ENCODE measurements at regions not wholly inside any gene's neighbourhood (a gene's known extent, or its start where the extent isn't known, plus 50 kb on each side); places are given as distances from the start of the nearest gene placed in this dataset.
"Not testable (repeated sequence)": the region's sequence is repeated elsewhere in the genome, so short reads cannot be mapped to it uniquely, and the experiment has no call there.

DNA sequence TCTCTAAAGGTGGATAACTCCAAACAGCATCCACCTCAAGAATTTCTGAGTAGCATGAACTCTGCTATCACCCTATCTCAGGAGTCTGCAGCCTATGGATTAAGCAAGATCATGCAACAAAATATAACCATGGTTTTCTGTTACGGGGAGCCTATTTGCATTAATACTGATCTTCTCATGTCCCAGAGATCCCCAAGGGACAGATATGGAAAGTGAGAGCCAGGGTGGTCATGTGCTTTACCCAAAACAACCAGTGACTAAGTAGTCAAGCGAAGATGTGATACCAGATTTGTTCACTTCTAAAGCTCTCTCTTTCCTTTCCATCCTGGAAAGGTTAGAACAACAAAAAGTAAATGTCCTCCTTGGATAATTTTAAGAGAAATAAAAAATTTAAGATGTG is 125.1 kb downstream of the PRRX1 start:
- DNase-seq = no peak

DNA sequence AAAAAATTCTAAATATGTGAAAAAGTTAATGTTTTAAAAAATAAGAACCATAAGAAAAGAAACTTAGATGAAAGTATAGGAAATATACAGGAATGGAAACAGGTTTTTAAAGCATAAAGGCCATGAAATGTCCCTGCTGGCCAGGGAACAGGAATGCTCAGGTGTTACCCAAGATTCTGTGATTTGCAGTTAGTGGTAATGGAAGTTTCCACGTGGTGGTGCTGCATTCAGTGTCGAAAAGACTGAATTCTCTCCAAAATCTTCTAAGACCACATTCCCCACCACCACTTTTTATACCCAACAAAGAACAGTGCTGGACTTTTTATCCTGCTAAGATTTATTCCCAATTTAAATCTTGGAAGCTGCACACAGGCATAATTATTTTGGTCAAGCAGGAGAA is 126.2 kb downstream of the PRRX1 start:
- DNase-seq = no peak

GRCh38 chr1:170790651-170791071 is 126.7 kb downstream of the PRRX1 start:
- no peak for DNase-seq

DNA sequence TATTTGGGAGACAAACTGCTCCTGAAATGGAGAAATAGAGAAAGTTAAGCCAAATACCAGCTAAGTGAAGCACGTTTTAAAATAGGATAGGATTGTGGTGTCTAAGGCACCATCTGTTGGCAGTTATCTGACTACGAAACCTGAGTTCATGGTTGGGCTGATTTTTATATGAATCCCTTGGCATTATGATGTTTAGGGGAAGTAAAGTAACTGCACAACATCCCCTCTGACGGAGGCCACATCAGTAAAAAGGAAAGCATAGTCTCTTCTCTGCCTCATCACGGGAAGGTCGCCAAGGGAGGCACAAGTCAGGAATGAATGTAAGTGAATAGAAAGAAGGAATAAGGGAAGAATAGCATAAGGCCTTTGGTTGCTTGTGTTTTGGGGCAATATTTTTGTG is 128.0 kb downstream of the PRRX1 start:
- no peak for DNase-seq

GRCh38 chr1:170800265-170800664 is 135.1 kb upstream of the MROH9 start:
- DNase-seq = no peak

DNA sequence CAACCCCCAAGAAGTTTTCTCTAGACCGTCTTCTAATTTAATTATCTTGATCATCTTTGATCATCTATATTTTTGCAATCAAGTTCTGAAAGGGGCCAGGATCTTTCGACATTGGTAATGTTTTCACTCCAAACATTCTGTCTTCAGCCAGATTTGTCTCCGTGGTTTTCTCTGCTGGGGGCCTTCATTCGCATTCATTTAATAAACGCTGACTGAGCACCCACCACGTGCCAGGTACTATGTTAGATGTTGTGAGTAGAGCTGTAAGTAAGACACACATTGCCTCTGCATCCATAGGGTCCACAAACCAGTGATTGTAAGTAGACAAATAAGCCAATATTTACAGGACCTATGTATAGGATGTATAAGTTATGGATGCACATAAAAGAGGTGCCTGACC is 134.5 kb upstream of the MROH9 start:
- no peak for DNase-seq

GRCh38 chr1:170803711-170804110 is 131.6 kb upstream of the MROH9 start:
- DNase-seq = no peak

- no peak for DNase-seq
These were observed 130.9 kb upstream of the MROH9 start for GRCh38 chr1:170804419-170804818.

- no peak for DNase-seq
These were observed 130.5 kb upstream of the MROH9 start for GRCh38 chr1:170804879-170805278.

GRCh38 chr1:170806961-170807360 is 128.4 kb upstream of the MROH9 start:
- peak; percentile 36 for DNase-seq

DNA sequence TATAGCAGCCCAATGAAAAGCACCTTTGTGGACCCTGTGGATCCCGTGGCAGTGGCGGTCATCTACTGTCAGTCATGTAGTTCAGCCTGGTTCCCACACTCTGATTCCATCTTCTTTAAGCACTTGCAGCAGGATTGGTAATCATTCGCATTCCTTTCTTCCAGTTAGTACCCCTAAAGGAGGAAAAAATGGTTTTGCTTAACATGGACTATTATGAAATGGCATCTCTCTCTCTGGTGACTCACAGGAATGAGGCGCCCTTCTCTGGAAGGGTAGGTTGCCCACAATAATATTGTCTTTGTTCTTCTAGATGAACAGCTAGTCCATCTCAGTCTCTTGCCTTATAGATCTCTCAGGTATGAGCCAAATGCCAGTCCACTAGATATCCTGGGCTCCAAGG is 127.9 kb upstream of the MROH9 start:
- DNase-seq = no peak

DNA sequence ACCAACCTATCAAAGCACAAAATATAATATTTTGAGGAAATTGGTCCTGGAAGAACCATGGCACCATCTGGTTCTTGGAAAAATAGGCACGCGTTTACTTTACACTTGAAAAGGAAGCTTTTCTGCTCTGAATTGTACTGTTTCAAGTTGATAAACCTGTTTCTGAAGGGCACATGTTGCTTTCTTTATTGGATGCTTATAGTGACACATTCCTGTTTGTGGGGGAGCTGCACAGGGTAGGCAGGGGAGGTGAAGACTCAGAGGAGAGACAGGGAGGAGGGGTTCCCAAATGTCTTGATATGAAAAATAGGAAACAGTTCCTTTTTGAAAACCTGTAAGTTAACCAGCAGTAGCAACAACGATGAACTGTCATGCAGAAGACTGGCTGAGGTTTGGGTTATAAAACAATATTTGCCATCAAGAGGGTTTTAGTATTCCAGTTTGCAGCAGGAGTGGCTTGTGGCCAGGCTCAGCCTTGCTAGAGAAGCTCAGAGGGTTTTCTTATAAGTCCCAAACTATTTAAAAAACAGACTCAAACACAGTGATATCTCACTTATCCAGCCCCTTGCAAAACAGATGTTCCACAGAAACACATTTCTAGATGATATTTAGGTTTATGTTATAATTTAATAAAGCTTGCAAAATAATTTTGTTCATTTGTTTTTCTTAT is 127.0 kb upstream of the MROH9 start:
- no peak for DNase-seq

DNA sequence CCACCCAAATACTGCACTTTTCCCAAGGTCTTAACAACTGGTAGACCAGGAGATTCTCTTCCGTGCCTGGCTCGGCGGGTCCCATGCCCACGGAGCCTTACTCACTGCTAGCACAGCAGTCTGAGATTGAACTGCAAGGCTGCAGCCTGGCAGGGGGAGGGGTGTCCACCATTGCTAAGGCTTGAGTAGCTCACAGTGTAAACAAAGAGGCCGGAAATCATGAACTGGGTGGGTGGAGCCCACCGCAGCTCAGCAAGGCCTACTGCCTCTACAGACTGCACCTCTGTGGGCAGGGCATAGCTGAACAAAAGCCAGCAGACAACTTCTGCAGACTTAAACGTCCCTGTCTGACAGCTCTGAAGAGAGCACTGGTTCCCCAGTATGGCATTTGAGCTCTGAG is 124.3 kb upstream of the MROH9 start:
- not testable (repeated sequence) for DNase-seq

- DNase-seq = no peak
These were observed 115.6 kb upstream of the MROH9 start for GRCh38 chr1:170819781-170820180.

DNA sequence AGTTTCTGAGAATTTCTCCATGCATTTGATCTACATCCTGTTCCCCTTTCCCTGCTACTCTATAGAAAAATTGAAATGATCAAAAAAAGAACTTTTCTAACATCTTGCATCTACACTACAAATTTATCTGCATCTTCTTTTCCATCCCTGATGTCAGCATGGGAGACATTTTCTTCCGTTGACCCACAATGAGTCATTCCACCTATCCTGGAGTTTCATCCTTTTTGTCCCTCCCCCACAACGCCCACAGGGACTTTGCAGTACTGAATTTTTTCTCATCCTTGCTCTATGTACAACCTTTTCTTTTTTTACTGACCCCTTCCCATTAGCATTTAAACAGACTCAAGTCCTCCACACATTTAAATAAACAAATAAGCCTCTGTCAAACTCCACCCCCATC is 112.2 kb upstream of the MROH9 start:
- DNase-seq = no peak

- no peak for DNase-seq
These were observed 104.1 kb upstream of the MROH9 start for GRCh38 chr1:170831276-170831675.

DNA sequence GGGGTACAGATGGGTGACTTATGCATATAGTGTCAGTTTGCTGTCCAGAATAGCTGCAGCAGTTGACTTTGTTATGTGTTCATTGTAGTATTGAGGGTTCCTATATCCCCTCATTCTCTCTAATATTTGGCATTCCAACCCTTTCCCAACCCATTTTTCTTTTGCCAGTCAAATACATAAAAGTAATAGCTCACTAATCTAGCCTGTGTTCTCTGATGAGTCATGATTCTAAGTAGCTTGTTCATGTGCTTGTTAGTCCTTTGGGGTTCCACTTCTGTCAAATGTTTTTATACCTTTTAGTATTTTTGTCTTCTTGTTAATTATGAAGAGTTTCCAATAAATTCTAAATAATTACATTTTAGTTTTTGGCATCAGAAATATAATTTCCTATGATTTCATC is 99.2 kb upstream of the MROH9 start:
- DNase-seq = no peak

DNA sequence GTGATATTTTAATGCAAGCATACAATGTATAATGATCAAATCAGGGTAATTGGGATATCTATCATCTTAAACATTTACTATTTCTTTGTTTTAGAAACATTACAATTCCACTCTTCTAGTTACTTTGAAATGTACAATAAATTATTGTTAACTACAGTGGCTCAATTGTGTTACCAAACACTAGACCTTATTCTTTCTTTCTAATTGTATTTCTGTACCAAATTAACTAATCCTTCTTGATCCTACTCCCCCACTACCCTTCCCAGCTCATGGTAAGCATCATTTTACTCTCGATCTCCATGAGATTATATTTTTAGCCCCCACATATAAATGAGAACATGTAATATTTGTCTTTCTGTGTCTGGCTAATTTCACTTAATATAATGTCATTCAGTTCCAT is 95.0 kb upstream of the MROH9 start:
- DNase-seq = no peak

GRCh38 chr1:170853302-170853701 is 82.0 kb upstream of the MROH9 start:
- DNase-seq = no peak

- no peak for DNase-seq
These were observed 81.5 kb upstream of the MROH9 start for GRCh38 chr1:170853867-170854266.

GRCh38 chr1:170854677-170855076 is 80.7 kb upstream of the MROH9 start:
- no peak for DNase-seq

GRCh38 chr1:170856455-170856854 is 78.9 kb upstream of the MROH9 start:
- no peak for DNase-seq

GRCh38 chr1:170857955-170858354 is 77.4 kb upstream of the MROH9 start:
- no peak for DNase-seq

GRCh38 chr1:170863621-170864020 is 71.7 kb upstream of the MROH9 start:
- DNase-seq = peak; percentile 14

DNA sequence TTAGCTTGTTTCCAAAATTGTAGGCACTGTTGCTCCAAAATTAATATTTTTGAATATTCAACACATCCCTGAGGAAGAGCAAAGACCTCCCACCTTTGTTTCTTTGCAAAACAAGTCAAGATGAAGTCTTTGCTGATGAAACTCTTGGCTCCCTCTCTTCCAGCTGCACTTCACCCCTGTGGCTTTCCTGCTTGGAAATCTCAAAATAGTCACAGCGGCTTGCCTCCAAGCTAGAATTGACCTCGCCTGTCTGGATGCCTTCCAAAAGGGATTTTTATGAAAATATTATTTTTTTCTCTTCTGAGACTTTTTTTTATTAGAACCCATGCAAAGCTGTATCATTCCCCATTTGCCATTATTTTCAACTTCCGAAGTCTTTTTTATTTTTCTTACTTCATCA is 71.1 kb upstream of the MROH9 start:
- peak; percentile 84 for DNase-seq

Measured in femur (tissue), 1 donor.